ENCODE measurements at regions not wholly inside any gene's neighbourhood (a gene's known extent, or its start where the extent isn't known, plus 50 kb on each side); places are given as distances from the start of the nearest gene placed in this dataset.

- H3K27ac ChIP-seq (ENCODE audit: low read depth in 1 of 2, low read length in 2 of 2): no peak overlapping the region
- Mint-ChIP-seq H3K27ac (no peak overlapping the region), H3K36me3 (ENCODE audit: low read depth) (no peaks in the 10 kb centered on the region), H3K9me3 (no peaks in the 10 kb centered on the region), H3K27me3 (no peaks in the 10 kb centered on the region), H3K4me1 (ENCODE audit: low read depth) (no peaks in the 10 kb centered on the region), H3K4me3 (no peak overlapping the region)
- H3K36me3 ChIP-seq (ENCODE audit: insufficient read depth, low read length): no peaks in the 10 kb centered on the region
- H3K4me1 ChIP-seq (ENCODE audit: insufficient read depth, low read length): no peaks in the 10 kb centered on the region
- TF ChIP-seq CTCF (IDR thresholded peaks at IDR 0.05): no peak
- H3K27me3 ChIP-seq (ENCODE audit: control insufficient read depth in 1 of 2, insufficient read depth in 2 of 2, low read length in 2 of 2): no peaks in the 10 kb centered on the region
- no peak for DNase-seq
- CTCF ChIA-PET: no interaction called here
- POLR2A ChIA-PET: no interaction called here
- H3K9me3 ChIP-seq (ENCODE audit: control insufficient read depth in 1 of 2, insufficient read depth in 1 of 2, low read length in 2 of 2): no peaks in the 10 kb centered on the region
- intact Hi-C loops (cut with DNase I, micrococcal nuclease): no loop called here
- H3K4me3 ChIP-seq (ENCODE audit: low read length): no peak overlapping the region
- ATAC-seq (ENCODE audit: poor library complexity): no peak
Observed at GRCh38 chr9:84411683-84412267, 71.2 kb upstream of the SLC28A3 start.

GRCh38 chr9:84412654-84413053, 72.1 kb upstream of the SLC28A3 start:
- intact Hi-C loops (cut with DNase I, micrococcal nuclease): no loop called here
- ChIA-PET CTCF (interaction anchor here (0.8 kb wide), 1 partner anchor 15 kb away, joined by 3 read pairs; no protein-coding TSS in a partner anchor), POLR2A (no interaction called here)
- H3K9me3 ChIP-seq (ENCODE audit: control insufficient read depth in 1 of 2, insufficient read depth in 1 of 2, low read length in 2 of 2): no peaks in the 10 kb centered on the region
- H3K36me3 ChIP-seq (ENCODE audit: insufficient read depth, low read length): no peaks in the 10 kb centered on the region
- no peak for DNase-seq
- H3K4me1 ChIP-seq (ENCODE audit: insufficient read depth, low read length): no peaks in the 10 kb centered on the region
- H3K9me3 Mint-ChIP-seq: no peaks in the 10 kb centered on the region
- H3K4me3 Mint-ChIP-seq: no peak overlapping the region
- H3K27me3 ChIP-seq (ENCODE audit: control insufficient read depth in 1 of 2, insufficient read depth in 2 of 2, low read length in 2 of 2): no peaks in the 10 kb centered on the region
- no peaks in the 10 kb centered on the region for H3K36me3 Mint-ChIP-seq (ENCODE audit: low read depth)
- H3K4me1 Mint-ChIP-seq (ENCODE audit: low read depth): no peaks in the 10 kb centered on the region
- H3K27me3 Mint-ChIP-seq: peaks cover 6% of the 10 kb centered on the region
- H3K27ac ChIP-seq (ENCODE audit: low read depth in 1 of 2, low read length in 2 of 2): no peak overlapping the region
- ATAC-seq (ENCODE audit: poor library complexity): no peak
- no peak for TF ChIP-seq CTCF (IDR thresholded peaks at IDR 0.05)
- H3K4me3 ChIP-seq (ENCODE audit: low read length): no peak overlapping the region
- no peak overlapping the region for H3K27ac Mint-ChIP-seq

DNA sequence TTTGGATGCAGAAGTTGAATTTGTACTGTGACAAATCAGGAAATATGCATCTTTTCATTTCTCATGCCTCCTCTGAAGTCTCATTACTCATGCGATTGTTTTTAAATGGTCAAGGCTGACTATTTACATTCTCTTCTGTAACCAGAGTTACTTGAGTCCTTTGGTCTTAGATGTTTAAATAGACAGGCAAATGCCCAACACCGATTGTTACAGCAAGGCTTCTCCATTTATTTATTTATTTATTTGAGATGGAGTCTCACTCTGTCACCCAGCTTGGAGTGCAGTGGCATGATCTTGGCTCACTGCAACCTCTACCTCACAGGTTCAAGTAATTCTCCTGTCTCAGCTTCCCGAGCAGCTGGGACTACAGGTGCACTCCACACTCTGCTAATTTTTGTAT, 72.7 kb upstream of the SLC28A3 start:
- no peaks in the 10 kb centered on the region for H3K36me3 ChIP-seq (ENCODE audit: insufficient read depth, low read length)
- no peak overlapping the region for H3K4me3 Mint-ChIP-seq
- ATAC-seq (ENCODE audit: poor library complexity): no peak
- no peak overlapping the region for H3K4me3 ChIP-seq (ENCODE audit: low read length)
- H3K4me1 Mint-ChIP-seq (ENCODE audit: low read depth): no peaks in the 10 kb centered on the region
- intact Hi-C loops (cut with DNase I, micrococcal nuclease): no loop called here
- no peak for TF ChIP-seq CTCF (IDR thresholded peaks at IDR 0.05)
- H3K9me3 ChIP-seq (ENCODE audit: control insufficient read depth in 1 of 2, insufficient read depth in 1 of 2, low read length in 2 of 2): no peaks in the 10 kb centered on the region
- POLR2A ChIA-PET: interaction anchor here (0.6 kb wide), 1 partner anchor 214 kb away, joined by 5 read pairs; no protein-coding TSS in a partner anchor
- H3K27ac ChIP-seq (ENCODE audit: low read depth in 1 of 2, low read length in 2 of 2): no peak overlapping the region
- H3K9me3 Mint-ChIP-seq: no peaks in the 10 kb centered on the region
- H3K27me3 Mint-ChIP-seq: peaks cover 6% of the 10 kb centered on the region
- H3K36me3 Mint-ChIP-seq (ENCODE audit: low read depth): no peaks in the 10 kb centered on the region
- no peak overlapping the region for H3K27ac Mint-ChIP-seq
- no peaks in the 10 kb centered on the region for H3K4me1 ChIP-seq (ENCODE audit: insufficient read depth, low read length)
- CTCF ChIA-PET: no interaction called here
- no peak for DNase-seq
- H3K27me3 ChIP-seq (ENCODE audit: control insufficient read depth in 1 of 2, insufficient read depth in 2 of 2, low read length in 2 of 2): no peaks in the 10 kb centered on the region

Data from CD4-positive, alpha-beta T cell (primary cell).